Calu3 (cell line): ENCODE measurements at regions not wholly inside any gene's neighbourhood (a gene's known extent, or its start where the extent isn't known, plus 50 kb on each side); places are given as distances from the start of the nearest gene placed in this dataset.

Source experiments
- BruUV-seq: library from RNA; stranded (reverse); fragments of 400-500 nt; replicated peaks from 2 replicates; lab custom pipeline; 2021; lab: Mats Ljungman, UMichigan
- CTCF ChIA-PET: fragments of 300-600 bp; sonication (Branson Sonifier 250); formaldehyde crosslinking; loops from one replicate; lab custom pipeline; 2022; ENCODE audit warnings: antibody characterized with exemption; lab: Charles Lee
- DNase-seq: peaks from one replicate; pipeline ENCODE4 v3.0.0; 2022
- H3K27ac Mint-ChIP-seq: one replicate; pipeline ENCODE4 v1.8.0; 2022; ENCODE audit warnings: mixed read lengths; ENCODE audit not compliant: unreplicated experiment
- H3K27me3 Mint-ChIP-seq: one replicate; pipeline ENCODE4 v1.8.0; 2022; ENCODE audit warnings: mixed read lengths; ENCODE audit not compliant: unreplicated experiment
- H3K36me3 Mint-ChIP-seq: one replicate; pipeline ENCODE4 v1.8.0; 2022; ENCODE audit warnings: mild to moderate bottlenecking, moderate library complexity, mixed read lengths; ENCODE audit not compliant: insufficient read depth, unreplicated experiment
- H3K4me1 Mint-ChIP-seq: one replicate; pipeline ENCODE4 v1.8.0; 2022; ENCODE audit warnings: mild to moderate bottlenecking, low read depth, mixed read lengths; ENCODE audit not compliant: unreplicated experiment
- H3K4me3 Mint-ChIP-seq: one replicate; pipeline ENCODE4 v1.8.0; 2022; ENCODE audit warnings: mild to moderate bottlenecking, low read depth, moderate library complexity, mixed read lengths; ENCODE audit not compliant: unreplicated experiment
- H3K9me3 Mint-ChIP-seq: one replicate; pipeline ENCODE4 v1.8.0; 2022; ENCODE audit warnings: low read depth, mixed read lengths; ENCODE audit not compliant: unreplicated experiment
- CTCF ChIP-seq: fragments of 200-600 bp; IDR thresholded peaks from one replicate; pipeline ENCODE4 v1.8.0; 2022; ENCODE audit warnings: antibody characterized with exemption; ENCODE audit not compliant: unreplicated experiment
- intact Hi-C: fragments of 100-400 bp; cut with micrococcal nuclease; formaldehyde crosslinking; loops from one replicate; pipeline ENCODE4 v1.10.0; 2022; ENCODE audit not compliant: unreplicated experiment

GRCh38 chr7:145903658-145904057, 212.9 kb upstream of the CNTNAP2 start:
- no peaks in the 10 kb centered on the region for H3K27me3 Mint-ChIP-seq
- H3K4me1 Mint-ChIP-seq = no peaks in the 10 kb centered on the region
- no TSS peak for BruUV-seq
- TF ChIP-seq CTCF = no peak
- no peak overlapping the region for H3K4me3 Mint-ChIP-seq
- H3K9me3 Mint-ChIP-seq = peaks cover 20% of the 10 kb centered on the region
- no peak overlapping the region for H3K27ac Mint-ChIP-seq
- no peak for DNase-seq
- CTCF ChIA-PET = no interaction called here
- H3K36me3 Mint-ChIP-seq = no peaks in the 10 kb centered on the region
- intact Hi-C loops = no loop called here

- H3K4me3 Mint-ChIP-seq = no peak overlapping the region
- CTCF ChIA-PET = no interaction called here
- intact Hi-C loops = no loop called here
- DNase-seq = no peak
- H3K27me3 Mint-ChIP-seq = no peaks in the 10 kb centered on the region
- BruUV-seq = no TSS peak
- peaks cover 17% of the 10 kb centered on the region for H3K9me3 Mint-ChIP-seq
- H3K27ac Mint-ChIP-seq = no peak overlapping the region
- H3K36me3 Mint-ChIP-seq = no peaks in the 10 kb centered on the region
- TF ChIP-seq CTCF = no peak
- H3K4me1 Mint-ChIP-seq = no peaks in the 10 kb centered on the region
Measured at GRCh38 chr7:145902123-145902522, 214.5 kb upstream of the CNTNAP2 start.

- Mint-ChIP-seq H3K36me3 (no peaks in the 10 kb centered on the region), H3K4me3 (no peak overlapping the region), H3K9me3 (peaks cover 18% of the 10 kb centered on the region), H3K27ac (no peak overlapping the region), H3K4me1 (no peaks in the 10 kb centered on the region), H3K27me3 (no peaks in the 10 kb centered on the region)
- CTCF ChIA-PET = no interaction called here
- TF ChIP-seq CTCF = no peak
- DNase-seq = no peak
- no TSS peak for BruUV-seq
- intact Hi-C loops = no loop called here
Measured at GRCh38 chr7:145899938-145900337, 216.7 kb upstream of the CNTNAP2 start.

GRCh38 chr7:145893925-145894535, 222.6 kb upstream of the CNTNAP2 start:
- Mint-ChIP-seq H3K27ac (no peak overlapping the region), H3K9me3 (peaks cover 16% of the 10 kb centered on the region), H3K4me3 (no peak overlapping the region), H3K27me3 (no peaks in the 10 kb centered on the region), H3K4me1 (no peaks in the 10 kb centered on the region), H3K36me3 (no peaks in the 10 kb centered on the region)
- BruUV-seq = no TSS peak
- CTCF ChIA-PET = no interaction called here
- intact Hi-C loops = no loop called here
- DNase-seq = no peak
- TF ChIP-seq CTCF = no peak
